GM21717 (cell line): ENCODE measurements at regions not wholly inside any gene's neighbourhood (a gene's known extent, or its start where the extent isn't known, plus 50 kb on each side); places are given as distances from the start of the nearest gene placed in this dataset.

Experiments used
- ATAC-seq: cut with Tn5 transposase; IDR thresholded peaks from one replicate; pipeline ENCODE4 v1.9.1; 2021; ENCODE audit warnings: mild to moderate bottlenecking, moderate library complexity; ENCODE audit not compliant: unreplicated experiment

- ATAC-seq: no peak
These were observed 306.9 kb upstream of the KLHL1 start for GRCh38 chr13:70415136-70415535.

- ATAC-seq: no peak
These were observed 300.6 kb upstream of the KLHL1 start for GRCh38 chr13:70408865-70409264.

DNA sequence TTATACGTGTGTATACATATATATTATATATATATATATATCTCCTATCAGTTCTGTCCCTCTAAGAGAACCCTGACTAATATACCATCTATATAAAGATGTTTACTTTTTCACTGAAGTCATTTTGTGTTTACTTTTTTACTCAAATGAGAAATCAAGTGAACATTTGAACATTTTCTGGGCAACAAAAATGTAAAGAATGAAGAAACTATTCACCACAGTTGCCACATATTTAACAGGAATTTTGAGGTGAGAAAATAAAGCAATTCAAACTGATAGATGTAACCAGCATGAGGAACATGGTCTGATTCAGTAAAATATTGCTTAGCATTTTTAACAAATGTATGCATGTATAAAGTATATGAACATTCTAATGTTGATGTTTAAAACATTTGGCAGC lies 299.2 kb upstream of the KLHL1 start:
- ATAC-seq: no peak

DNA sequence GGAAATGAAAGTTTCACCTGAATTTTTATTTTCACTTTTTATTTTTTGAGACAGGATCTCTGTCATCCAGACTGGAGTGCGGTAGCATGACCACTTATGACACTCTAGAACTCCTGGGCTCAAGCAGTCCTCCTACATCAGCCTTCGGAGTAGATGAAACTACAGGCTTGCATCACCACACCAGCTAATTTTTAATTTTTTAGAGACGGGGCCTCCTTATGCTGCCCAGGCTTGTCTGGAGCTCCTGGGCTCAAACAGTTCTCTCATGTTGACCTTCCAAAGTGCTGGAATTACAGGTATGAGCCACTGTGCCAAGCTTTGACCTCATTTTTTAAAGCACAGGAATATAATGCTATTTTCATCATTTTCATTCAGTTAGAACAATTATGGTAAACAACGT lies 297.0 kb upstream of the KLHL1 start:
- ATAC-seq: no peak

DNA sequence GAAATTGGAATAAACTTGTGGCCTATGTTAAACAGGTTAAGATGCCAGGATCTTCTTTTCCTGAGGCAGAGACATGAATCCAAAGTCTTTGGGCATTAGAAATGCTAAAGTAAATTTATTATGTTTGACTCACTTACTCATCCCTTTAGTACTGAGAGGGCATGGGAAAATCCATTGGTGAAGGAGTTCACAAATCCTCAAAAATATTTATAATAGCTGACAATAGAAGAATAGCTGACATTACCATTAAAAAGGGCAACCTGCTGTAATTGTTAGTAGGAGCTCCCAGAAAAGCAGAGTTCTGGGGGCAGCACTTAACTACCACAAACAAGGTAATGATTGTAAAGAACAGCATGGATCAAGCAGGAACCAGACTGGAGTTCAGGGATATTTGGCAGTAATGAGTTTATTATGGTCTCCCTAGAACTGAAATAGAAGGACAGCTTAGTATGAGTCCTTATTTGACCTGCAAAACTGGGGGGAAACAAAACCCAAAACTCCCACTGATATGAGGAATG lies 285.8 kb upstream of the KLHL1 start:
- no peak for ATAC-seq

- ATAC-seq: no peak
These were observed 283.4 kb upstream of the KLHL1 start for GRCh38 chr13:70391678-70392077.

DNA sequence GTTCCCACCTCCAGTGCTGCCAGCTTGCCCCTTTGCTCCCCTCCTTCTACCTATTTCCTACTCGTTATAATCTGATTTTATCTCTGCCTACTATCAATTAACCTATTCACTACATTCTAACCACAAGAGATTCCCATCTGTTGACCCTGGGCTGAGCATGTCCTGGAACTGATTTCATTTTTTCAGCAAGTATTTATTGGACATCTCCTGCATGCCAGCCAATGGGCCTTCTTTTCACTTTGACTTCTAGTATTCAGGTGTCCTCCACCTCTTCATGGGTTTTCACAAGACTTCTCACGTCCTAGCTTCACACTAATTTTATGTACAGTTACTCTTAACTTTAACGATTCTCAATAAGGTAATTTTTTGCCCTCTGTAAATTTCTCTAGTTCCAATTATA lies 282.7 kb upstream of the KLHL1 start:
- ATAC-seq: no peak

DNA sequence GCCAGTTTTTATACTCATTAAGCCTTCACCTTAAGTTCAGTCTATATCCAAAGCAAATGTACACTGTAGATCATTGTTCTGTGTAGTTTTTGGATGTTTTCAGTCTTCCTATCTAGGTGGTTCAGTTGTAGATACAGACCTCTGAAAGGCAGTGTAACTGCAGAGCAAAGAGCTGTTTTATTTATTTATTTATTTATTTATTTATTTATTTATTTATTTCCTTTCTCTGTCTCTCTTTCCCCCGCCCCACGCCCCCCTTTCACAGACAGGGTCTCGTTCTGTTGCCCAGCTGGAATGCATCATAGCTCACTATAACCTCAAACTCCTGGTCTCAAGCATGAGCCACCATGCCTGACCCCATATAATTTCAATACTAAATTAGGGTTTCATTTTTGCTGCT lies 281.8 kb upstream of the KLHL1 start:
- ATAC-seq: no peak

DNA sequence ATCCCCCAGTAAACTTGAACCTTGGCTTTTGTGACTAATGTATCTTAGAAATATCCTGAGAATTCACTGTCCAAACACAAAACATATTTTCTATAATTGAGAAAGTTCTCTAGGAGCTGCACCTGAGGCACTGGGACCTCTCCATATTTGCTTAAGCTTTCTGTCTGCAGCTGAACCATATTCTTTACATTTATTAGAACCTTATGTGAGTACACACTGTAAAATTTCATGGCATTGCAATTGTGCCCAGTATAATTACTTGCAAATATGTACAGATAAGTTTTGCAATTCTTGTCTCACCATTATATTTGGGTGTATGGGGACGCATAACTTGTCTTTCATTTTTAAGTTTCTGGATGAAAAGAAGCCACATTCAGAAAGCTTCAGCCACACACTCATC lies 280.7 kb upstream of the KLHL1 start:
- ATAC-seq: no peak

GRCh38 chr13:70386919-70387318 lies 278.7 kb upstream of the KLHL1 start:
- ATAC-seq: no peak

DNA sequence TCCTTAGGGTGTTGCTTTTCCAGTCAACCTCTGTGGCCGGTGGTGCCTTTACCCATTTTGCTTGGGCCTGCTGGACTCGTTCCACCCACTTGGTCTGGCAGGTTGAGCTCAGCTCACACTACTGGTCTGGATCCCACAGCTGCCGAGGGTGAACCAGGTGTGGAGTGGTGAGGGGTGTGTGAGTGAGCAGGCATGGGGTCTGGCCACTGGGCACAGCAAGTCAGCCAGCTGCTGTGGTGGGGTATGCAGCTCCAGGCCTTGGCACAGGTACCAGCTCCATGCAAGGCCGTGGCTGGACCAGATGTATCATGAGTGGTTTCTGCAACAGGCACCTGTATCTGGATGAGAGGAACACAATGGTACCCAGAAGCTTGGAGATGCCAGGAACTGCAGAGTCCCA lies 277.6 kb upstream of the KLHL1 start:
- no peak for ATAC-seq

GRCh38 chr13:70384156-70384555 lies 275.9 kb upstream of the KLHL1 start:
- no peak for ATAC-seq

- ATAC-seq: no peak
These were observed 272.6 kb upstream of the KLHL1 start for GRCh38 chr13:70380809-70381208.

DNA sequence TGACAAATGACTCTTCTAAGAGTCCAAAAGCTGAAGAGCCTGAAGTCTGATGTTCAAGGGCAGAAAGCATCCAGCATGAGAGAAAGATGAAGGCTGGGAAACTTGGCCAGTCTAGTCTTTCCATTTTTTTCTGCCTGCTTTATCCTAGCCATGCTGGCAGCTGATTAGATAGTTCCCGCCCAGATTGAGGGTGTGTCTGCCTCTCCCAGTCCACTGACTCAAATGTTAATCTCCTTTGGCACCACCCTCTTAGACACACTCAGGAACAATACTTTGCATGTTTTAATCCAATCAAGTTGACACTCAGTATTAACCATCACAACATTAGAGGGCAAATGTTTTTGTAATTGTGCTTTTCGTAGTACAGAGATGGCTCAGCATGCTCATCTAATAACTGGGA lies 267.5 kb upstream of the KLHL1 start:
- ATAC-seq: no peak

- ATAC-seq: no peak
These were observed 262.7 kb upstream of the KLHL1 start for GRCh38 chr13:70370924-70371323.

DNA sequence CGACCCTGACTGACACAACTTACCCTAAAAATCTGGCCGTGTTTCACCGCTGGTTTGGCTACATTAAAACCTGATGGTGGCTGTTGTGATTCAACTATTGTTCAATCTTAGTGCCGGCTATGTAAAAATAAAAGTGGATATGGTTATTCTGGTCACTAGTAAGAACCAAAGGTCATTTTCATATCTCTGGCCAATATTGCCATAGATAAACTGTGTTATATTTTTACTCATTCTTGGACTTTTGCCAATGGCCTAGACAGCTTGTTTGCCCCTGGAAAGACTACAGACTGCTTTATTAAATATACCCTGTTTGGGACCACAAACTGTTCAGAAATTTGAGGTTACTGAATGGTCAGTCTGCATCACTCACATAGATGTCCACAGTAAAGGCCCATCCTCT lies 258.5 kb upstream of the KLHL1 start:
- no peak for ATAC-seq

DNA sequence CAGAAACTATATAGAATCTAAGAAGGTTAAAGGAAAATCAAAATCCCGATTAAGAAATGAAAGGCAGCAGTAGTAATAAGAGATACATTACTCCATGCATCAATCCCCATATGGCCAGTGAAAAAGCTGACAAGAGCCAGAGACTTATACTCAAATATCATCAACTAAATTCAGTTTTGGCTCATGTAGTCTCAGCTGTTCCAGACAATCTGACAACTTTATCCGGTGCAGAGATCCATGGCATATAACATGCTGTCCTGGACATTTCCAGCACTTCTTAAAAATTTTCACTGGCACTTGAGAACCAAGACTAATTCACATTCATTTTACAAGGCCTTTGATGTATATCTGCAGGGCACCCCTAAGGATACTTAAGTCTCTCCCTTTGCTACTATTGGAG lies 255.7 kb upstream of the KLHL1 start:
- ATAC-seq: no peak

DNA sequence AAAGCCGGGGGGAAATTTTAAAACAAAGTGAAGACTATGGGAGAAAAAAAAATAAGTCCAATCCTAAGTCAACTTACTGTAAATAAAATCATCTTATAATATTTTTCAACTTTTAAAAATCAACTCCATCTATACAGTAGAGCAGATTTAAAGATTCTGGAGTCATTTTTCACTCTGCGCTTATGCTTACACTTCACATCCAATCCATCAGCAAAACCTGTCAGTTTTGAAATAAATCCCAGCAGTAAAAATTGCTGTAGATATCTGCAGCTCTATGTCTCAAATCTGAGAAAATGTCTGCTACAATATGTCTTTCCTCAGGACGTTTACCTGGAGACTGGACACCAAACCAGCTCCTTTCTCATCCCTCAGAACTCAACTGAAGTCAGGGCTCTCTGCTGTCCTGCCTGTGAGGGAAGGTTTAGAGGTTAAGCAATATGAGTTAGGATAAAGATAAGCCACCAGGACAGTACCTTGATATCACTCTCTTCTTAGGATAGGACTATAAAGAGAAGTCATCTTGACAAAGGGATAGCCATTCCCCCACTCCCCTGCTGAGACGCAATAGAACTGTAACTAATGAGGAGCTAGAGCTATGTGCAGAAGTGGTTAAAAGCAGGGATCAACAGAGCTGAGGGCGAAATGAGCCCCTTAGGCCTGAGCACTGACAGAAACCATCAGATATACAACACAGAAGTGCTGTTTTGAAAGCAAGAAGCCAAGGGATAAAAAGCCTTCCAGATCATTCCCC lies 254.7 kb upstream of the KLHL1 start:
- no peak for ATAC-seq

DNA sequence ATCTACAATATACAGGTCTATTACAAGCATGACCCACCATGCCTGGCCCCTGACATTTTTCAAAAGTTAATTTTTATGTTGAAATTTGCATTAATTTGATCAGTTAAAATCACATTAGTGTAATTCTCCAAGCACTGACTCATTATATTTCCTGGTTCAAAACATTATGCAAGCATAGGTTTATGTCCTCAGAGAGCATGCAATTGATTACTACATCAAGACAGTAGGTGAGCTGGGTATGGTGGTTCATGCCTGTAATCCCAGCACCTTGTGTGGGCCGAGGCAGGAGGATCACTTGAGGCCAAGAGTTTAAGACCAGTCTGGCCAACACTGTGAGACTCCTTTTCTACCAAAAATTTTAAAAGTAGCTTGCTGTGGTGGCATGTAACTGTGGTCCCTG lies 248.8 kb upstream of the KLHL1 start:
- no peak for ATAC-seq

DNA sequence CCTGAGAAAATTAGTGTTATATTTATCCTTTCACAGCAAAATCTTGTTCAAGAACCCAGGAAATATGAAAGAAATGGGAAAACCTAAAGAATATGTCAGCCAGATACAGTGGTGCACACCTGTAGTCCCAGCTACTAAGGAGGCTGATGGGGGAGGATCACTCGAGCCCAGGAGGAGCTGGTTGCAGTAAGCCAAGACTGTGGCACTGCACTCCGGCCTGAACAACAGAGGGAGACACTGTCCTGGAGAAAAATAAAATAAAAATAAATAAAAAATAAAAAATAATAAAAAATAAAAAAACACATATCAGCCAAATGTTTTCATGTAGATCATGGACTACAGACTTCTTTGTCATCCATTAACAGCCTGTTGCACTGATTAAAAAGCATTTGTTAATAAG lies 244.8 kb upstream of the KLHL1 start:
- ATAC-seq: no peak

DNA sequence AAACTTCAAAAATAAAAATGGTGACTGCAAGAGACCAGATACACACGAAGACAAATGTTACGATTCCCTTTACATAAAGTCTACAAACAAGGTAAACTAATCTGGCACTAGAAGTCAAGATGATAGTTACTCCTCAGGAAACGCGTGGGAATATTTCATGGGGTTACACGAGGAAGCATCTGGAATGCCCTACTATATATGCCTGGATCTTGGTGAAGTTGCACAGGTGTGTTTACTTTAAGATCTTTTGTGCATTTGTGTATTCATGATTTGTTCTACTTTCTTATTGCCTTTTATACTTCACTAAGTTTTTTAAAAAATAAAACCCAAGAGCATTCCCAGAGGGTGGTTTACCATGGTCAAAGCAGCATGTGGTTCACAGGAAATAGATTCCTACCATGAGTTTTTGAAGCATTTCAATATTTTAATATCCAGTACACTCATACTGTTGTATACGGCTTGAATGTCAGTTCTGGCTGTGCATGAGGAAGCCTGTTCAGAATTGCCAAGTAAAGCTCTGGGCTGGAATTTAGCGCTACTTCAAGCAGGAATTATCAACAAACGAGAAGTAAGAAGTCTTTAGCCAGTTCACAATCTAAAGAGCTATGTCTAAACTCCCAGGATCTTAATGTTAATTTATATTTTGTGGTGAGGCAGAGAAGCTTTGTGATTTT lies 239.8 kb upstream of the KLHL1 start:
- ATAC-seq: no peak

- no peak for ATAC-seq
These were observed 231.5 kb upstream of the KLHL1 start for GRCh38 chr13:70339738-70340137.

GRCh38 chr13:70338609-70339008 lies 230.4 kb upstream of the KLHL1 start:
- ATAC-seq: no peak
